ENCODE measurements at regions not wholly inside any gene's neighbourhood (a gene's known extent, or its start where the extent isn't known, plus 50 kb on each side); places are given as distances from the start of the nearest gene placed in this dataset.

DNA sequence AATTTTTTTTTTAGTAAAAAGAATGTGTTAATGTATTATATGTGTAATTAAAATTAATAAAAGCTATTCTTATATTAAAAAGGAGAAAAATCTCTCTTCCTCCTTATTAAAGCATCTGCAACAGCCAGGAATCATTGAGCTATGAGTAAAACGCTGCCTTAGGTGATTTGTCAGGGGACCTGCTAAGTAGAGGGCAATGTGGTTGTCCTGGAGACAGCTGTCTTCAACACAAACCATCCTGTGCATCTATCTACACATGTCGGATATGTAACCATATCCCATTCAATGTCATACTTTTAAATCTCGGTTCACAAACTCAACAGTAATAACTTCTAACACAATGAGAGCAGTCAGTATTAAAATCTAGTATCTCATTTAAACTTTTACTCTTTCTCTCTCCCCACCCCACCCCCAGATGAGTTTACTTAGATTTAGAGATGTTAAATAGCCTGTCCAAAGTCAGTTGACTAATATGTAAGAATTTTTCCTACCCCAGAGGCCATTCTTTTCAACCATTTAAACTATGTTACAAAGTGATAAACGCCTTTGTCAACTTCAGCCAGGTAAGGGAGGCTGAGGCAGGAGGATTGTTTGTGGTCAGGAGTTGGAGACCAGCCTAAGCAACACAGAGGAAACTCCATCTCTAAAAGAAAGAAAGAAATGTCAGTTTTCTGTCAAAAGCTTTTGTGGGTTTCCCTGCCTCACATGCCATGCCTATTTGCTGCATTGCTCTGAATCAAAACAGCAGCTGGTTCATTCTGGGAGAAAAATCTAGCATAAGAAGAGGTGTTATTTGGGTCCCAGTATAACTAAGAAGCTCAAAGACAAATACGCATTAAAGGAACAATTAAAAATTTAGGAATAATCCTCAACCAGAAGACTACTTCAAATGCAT, 413.7 kb upstream of the CCDC196 start:
- no peak for DNase-seq (ENCODE audit: low read depth)

DNA sequence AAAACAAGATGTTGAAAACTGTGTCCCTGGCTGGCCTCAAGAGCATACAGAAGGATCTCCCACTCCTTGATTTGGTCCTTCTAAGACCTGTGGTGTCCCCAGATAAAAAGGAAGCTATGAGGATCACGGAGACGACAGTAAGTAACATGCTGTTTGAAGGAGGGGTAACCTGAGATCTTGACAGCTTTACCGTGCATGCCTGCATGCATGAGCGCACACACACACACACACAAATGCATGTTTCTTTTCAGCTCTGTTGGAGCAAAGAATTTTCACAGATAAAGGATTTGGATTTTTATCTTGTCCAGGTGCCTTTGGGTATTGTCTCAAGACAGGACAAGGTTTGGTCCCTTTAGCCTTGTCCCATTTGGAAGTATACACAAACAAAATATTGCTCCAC, 411.6 kb upstream of the CCDC196 start:
- DNase-seq (ENCODE audit: low read depth) = no peak

DNA sequence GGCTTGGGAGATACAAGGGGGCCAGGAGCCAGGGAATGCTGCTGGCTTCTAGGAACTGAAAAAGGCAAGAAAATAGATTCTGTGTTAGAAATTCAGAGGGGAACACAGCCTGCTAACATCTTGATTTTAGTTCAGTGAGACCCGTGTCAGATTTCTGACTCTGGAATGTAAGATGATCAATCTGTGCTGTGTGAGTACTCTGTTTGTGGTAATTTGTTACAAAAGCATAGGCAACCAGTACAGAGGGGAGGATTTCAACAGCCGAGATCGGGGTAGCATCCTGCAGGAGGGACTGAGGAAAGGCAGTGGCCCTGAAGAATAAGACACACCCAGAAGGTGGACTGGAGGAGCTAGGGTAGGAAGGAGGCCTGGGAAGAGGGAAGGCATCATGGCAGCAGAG, 410.0 kb upstream of the CCDC196 start:
- DNase-seq (ENCODE audit: low read depth) = no peak

DNA sequence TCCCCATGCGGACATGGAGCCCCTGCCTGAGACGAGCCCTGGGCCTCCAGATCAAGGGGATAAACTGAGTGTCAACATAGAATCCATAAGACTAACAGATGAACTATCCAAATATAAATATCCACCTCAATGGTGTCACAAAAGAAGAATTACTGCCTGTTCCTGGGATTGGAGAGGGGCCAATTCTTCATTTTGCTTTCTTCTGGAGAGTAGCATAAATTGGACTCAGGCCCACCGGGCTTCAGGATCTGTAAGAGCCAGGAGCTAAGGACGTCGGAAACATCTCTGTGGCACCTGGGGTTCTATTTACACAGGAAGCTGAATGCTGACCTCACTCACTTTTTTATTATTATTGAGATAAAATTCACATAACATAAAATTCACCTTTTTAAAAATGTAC, 408.2 kb upstream of the CCDC196 start:
- DNase-seq (ENCODE audit: low read depth) = no peak

DNA sequence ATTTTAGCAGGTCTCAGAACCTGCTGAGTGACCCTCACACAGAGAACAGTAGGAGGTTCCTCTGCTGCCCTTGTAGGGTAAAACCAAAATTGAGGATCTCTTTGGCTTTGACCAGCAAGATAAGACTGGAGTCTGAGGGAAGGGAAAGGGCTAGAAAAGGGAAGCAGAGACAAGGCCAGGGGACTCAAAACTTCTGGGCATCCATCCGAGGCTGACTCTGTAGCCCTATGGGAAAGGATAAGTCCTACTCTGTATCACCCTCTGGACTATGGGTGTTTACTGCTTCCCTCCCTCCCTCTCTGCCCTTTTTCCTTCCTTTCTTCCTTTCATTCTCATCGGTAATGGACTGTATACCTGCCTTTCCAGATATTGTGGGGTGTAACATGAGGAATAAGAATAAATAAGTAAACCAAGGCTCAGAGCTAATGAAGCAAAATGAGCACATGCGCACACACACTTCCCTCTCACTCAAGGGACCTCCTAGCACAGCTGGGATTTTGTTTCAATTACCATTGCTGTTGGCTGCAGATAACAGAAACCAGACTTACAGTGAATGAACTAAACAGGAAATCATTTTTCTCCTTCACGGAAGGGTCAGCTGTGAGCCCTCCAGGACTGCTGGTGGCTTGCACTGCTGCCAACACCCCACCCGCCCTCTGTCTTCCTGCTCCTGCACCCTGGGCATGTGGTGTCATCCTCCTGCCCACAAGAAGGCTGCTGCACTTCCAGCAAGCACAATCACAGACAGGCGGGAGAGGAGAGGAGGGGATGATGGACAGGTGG, 404.4 kb upstream of the CCDC196 start:
- no peak for DNase-seq (ENCODE audit: low read depth)

DNA sequence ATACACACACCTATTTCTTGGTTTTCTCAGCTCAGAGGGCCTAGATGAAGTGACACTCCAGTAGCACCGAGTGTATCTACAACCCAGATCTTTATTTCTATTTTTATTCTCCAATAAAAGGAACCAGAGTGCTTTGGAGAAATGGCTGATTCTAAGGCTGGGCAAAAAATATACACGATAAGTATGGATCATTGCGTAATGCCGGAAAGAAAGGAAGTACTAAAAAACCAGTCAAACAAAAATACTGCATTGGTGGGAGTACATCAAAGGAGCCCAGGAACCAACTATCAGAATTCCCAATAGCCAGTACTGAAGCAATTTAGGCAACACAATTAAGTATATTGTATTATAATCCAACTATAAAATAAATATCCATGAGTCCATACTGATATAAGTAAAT, 400.9 kb upstream of the CCDC196 start:
- no peak for DNase-seq (ENCODE audit: low read depth)

DNA sequence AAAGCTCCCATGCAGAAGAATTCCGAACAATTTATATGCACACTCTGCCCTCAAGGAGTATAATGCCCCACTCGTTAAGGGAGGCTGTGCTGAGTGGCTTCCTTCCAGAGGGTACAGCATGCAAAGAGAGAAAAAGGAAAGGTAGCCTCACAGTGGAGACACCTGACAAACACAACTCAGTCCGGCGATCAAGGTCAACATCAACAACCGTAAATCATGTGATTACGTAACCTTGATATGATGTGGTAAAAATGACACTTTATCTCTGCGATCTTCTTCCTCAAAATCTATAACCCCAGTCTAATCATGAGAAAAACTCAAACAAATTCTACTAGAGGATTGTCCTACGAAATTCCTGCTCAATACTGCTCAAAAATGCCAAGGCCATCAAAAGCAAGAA, 400.5 kb upstream of the CCDC196 start:
- no peak for DNase-seq (ENCODE audit: low read depth)

DNA sequence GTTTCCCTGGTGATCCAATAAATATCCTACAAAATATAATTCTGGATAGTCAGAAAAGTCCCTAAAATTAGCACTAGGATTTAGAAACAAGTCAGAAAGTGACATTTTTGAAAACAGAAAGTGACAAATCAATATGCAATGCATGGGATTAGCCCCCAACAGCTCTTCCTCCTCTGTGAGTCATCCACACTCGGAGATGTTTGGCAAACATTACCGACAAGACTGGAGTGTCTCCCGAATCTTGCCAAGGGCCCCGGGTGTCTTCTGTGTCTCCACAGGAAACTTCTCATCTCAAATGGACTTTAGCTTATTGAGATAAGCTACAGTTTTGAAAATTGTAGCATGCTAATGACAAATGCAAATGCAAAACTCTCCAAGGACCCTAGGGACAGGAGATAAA, 398.9 kb upstream of the CCDC196 start:
- DNase-seq (ENCODE audit: low read depth) = no peak

DNA sequence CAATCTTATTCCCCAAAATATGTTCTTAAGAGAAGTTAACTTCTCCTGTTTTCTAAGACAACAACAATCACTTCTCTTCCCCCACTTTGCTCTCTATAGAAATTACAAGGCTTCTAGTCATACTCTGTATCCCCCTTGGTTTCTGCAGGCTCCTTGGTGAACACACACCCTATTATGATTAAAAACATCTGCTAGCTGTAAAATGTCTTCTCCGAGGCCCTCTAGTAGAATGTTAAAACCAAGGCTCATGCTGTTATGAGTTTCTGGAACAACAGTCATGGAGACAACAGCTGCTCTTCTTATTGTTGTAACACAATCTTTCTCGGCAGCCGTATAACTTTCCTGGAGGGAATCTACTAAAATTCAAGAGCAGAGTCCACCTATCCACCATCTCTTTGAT, 397.5 kb upstream of the CCDC196 start:
- DNase-seq (ENCODE audit: low read depth) = no peak

DNA sequence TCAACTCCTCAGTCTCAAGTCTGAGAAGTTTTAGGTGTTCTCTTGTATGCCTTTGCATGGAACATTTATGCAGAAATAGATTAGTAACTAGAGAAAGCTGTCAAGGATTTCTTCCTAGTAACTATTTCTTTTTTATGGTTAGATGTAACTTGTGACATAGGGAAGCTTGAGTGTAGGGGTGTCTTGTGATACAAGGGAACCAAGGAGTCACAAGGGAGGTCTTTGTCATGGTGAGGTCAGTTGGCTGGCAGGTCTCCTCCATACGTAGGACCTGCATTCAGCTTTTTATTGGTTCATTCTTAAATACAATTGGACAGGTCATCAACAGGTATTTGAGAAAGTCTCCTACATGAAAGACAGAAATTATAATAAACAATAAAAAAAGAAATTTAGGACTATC, 394.0 kb upstream of the CCDC196 start:
- no peak for DNase-seq (ENCODE audit: low read depth)

DNA sequence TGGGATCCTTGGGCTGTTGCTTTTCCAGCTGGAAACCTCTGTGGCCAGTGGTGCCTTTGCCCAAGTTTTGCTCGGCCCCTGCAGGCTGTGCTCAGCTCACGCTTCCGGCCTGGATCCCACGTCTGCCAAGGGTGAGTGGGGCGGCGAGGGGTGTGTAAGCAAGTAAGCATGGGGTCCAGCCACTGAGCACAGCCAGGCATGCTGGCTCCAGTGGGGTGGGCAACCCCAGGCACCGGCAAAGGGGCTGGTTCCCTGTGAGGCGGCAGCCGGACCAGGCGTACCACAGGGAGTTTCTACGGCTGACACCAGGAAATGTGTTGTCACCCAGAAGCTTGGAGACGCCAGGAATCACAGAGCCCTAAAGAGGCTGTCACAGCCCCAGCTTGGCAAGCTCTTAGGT, 393.4 kb upstream of the CCDC196 start:
- DNase-seq (ENCODE audit: low read depth) = no peak

DNA sequence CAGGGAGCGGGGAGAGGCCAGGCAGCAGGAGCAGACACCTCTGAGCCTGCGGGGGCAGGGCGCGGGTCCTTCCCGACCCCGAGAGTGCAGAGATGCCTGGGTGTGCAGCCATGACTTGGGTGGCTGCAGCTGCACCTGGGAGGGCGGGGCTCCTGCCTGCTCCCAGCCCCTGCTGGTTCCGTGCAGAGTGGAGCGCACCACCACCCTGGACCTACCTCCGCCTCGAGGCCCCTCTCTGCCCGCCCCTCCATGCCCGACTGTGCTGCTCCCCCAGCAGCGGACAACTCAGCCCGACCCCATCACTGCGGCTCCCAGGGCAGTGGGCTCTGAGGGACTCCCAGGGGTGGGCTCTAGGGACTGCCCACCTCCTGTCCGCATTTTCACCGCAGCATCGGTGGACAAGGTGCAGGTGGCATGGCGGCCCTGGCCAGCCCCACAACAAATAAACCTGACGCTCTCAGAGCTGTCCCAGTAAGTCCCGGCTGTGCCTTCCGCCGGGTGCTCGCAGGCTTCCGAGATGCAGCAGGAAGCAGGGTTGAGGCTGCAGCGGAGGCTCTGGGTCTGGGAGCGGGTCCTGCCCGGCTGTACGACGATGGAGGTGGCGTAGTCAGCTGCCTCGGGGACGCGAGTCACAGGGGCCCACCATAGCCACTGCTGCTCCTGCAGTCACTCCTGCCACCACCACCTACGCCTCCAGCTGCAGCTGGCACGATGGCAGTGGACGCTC, 392.0 kb upstream of the CCDC196 start:
- DNase-seq (ENCODE audit: low read depth) = no peak

DNA sequence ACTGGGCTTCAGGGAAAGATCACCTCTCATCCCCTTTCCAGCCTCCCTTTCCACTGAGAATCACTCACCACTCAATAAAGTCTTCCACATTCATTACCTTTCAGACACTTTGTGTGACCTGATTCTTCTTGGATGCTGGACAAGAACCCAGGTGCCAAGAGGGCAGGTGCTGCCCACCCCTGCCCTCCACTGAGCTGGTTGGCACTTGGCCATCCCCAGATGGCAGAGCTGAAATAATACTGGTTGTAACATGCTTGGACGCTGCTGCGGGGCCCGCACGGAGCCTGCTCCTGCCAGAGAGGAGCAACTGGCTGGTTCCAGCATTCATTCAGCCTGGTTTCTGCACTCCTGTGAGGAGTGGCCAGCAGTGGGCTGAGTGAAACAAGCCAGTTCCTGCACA, 386.7 kb upstream of the CCDC196 start:
- no peak for DNase-seq (ENCODE audit: low read depth)

DNA sequence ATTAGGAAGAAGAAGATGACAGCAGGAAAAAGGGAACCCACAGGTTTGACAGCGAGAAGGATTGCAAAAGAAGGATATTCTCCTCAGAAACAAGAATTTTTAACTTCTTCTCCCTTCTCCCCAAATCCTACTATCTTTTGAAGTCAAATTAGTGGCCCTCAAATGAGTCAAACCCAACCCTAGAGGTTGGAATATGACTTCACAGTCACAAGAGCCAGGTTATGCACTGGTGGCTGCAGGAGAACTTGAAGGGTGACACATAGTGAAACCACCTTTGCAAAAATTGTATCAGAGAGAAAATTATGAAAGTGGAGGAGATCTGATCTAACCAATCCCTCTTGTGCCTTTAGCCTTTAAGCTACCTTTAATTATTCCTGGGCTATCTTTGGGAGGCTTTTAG, 386.2 kb upstream of the CCDC196 start:
- no peak for DNase-seq (ENCODE audit: low read depth)

DNA sequence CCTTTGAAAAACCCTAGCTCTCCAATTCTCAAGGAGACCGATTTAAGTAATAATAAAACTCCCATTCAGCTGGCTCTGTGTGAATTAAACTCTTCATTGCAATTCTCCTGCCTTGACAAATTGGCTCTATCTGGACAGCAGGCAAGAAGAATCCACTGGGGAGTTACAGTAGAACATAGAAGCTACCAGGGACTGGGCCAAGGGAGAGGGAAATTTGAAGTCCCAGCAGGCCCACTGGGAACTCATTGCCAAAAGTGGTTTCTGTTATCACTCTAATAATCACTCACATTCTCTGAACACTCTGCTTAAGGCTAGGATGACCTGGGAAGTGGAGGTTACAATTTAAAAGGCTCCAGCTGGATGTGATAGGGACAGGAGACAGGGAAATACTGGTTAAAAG, 384.5 kb upstream of the CCDC196 start:
- DNase-seq (ENCODE audit: low read depth) = no peak

DNA sequence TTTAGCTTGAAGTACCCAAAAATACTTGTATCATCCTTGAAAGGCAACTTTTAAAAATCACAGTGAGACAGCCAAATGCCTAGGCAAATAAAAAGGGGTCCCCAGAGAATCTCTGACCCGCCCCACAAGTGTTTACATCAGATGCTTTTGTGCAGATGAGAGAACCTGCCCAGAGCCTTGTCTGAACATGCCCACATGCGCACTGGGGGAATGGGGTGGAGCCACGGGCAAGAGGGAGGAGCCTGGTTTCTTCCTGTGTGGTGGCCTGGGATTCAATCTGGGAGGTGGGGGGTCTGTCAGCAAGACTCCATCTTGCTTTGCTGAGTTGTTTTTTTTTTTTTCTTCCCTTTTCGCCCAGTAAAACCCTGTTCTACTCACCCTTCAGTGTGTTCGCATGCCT, 381.7 kb upstream of the CCDC196 start:
- no peak for DNase-seq (ENCODE audit: low read depth)

DNA sequence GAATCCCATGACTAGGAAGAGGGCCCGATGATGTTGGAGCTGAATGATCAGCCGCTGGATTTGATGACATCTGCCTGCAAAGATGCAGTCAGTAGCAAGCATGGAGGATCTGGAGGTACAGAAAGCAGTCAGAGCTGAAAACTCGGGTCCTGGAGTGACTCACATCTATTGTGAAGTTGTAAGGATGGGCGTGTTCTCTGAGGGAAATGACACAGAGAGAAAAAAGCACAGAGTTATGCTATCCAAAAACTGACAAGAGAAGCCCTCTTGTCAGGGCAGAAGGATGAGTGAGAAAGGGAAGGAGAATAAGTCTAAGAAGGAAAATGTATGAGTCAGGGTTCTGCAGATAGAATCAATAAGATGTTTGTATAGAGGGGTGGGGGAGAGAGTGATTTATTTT, 380.4 kb upstream of the CCDC196 start:
- no peak for DNase-seq (ENCODE audit: low read depth)

DNA sequence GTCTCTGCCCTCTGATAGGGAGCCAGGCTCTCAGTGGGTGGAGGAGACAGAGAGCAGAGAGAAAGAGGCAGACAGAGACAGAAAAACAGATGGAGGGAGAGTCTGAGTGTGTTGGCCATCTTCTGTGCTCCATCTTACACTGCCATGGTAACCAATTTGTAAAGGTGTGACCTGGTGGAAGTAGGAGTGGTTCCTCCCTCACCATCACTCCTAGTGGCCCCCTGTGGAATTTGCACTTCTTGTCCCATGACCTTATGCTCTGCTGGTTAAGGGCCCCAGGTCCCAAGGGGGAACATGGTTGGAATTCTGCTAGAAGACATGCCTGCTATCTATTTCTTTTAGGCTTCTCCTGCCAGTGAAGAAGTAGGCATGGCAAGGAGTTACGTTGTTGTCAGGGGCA, 376.7 kb upstream of the CCDC196 start:
- no peak for DNase-seq (ENCODE audit: low read depth)

DNA sequence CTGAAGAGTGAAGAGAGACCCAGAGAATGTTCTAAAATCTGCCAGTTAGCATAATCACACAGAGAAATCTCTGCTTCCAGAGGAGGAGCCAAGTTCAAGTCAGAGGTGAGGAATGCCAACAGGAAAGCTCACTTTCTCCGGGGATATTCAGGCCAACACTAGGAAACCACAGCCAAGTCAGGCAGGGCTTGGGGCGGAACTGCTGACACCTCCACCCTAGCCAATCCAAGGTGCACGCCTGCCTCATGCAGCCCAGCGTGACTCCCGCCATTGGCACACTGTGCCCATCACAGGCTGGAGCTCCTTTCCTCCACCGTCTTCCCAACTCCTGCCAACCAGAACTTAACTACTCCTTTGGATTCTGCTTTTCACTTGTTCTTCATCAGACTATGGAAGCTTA, 374.3 kb upstream of the CCDC196 start:
- no peak for DNase-seq (ENCODE audit: low read depth)

DNA sequence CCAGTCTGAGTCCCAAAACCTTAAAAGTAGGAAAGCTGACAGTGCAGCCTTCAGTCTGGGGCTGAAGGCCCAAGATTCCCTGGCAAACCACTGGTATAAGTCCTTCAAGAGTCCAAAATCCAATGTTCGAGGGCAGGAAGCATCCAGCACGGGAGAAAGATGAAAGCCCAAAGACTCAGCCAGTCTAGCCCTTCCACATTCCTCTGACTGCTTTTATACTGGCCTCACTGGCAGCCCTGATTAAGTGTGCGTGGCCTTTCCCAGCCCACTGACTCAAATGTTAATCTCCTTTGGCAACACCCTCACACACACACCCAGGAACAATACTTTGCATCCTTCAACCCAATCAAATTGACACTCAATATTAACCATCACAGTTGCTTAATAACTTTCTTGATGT, 372.1 kb upstream of the CCDC196 start:
- no peak for DNase-seq (ENCODE audit: low read depth)

DNA sequence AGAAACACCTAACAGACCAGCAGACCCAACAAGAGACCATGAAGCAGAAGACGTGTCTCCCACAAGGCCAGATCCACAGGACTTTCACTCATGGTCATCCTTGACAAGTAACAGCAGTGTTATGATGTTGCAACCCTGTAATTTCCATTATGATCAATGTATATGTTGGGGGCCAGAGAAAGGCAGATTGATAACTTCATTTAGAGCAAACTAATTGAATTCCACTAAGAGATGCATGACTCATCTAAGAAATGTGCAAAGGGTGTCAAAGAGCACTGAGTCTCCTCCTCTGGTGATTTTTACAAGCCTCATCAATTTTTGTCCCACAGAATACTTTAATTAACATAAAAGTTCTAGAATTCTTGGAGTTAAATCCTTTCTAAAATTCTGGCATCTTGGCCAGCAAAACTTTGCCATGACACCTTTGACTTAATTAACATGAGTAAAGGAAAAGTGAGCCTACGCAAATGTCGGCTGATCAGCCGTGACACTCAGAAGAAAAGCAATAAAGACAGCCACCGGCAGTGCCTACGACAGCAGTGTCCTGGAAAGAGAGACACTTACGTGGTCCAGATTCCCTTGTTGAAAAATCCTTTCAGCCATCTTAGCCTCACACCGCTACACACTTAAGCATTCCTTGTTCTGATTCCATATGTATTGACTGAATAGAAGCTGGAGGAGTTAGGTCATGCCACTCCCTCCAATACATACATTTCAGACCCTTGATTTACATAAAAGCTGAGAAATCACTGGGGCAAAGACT, 370.2 kb upstream of the CCDC196 start:
- DNase-seq (ENCODE audit: low read depth) = no peak

DNA sequence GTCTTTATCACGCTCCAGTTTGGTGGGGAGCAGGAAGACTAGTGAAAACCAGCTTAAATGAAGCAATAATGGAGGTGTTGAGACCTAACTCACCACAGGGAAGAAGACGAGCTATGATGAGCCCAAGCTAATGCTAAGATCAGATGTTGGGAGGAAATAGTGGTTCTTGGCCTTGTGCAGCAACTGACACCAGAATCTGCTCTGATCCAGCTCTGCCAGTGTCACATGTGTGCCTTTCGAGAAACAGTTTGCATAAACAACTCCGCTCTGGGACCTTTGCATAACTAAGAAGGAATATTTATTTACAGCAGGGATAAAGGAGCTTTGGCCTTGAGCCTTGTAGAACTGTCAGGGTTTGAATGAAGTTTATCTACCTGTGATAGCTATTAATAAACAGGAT, 369.4 kb upstream of the CCDC196 start:
- no peak for DNase-seq (ENCODE audit: low read depth)

Measured in stimulated activated CD8-positive, alpha-beta memory T cell treated with anti-CD3 and anti-CD28 coated beads, Interleukin-15, amount 100 ng/mL, for 24 hours (primary cell).